HG03139 (cell line): ENCODE measurements at regions not wholly inside any gene's neighbourhood (a gene's known extent, or its start where the extent isn't known, plus 50 kb on each side); places are given as distances from the start of the nearest gene placed in this dataset.
"Not testable (repeated sequence)": the region's sequence is repeated elsewhere in the genome, so short reads cannot be mapped to it uniquely, and the experiment has no call there.

Experiments
- ATAC-seq: cut with Tn5 transposase; IDR thresholded peaks from one replicate; pipeline ENCODE4 v1.9.1; 2021; ENCODE audit not compliant: unreplicated experiment

- ATAC-seq = not testable (repeated sequence)
These were observed 203.4 kb downstream of the DSC3 start for GRCh38 chr18:30839056-30839561.

GRCh38 chr18:30828700-30829099, 213.8 kb downstream of the DSC3 start:
- ATAC-seq = no peak

GRCh38 chr18:30819619-30820018, 222.9 kb downstream of the DSC3 start:
- ATAC-seq = no peak

GRCh38 chr18:30814446-30814845, 228.1 kb downstream of the DSC3 start:
- no peak for ATAC-seq

- no peak for ATAC-seq
These were observed 231.0 kb downstream of the DSC3 start for GRCh38 chr18:30811580-30811979.

- no peak for ATAC-seq
These were observed 232.0 kb downstream of the DSC3 start for GRCh38 chr18:30810580-30810979.

GRCh38 chr18:30806823-30807222, 235.7 kb downstream of the DSC3 start:
- no peak for ATAC-seq

GRCh38 chr18:30800800-30801199, 241.7 kb downstream of the DSC3 start:
- ATAC-seq = no peak

GRCh38 chr18:30792051-30792450, 250.5 kb downstream of the DSC3 start:
- ATAC-seq = no peak

GRCh38 chr18:30788411-30788991, 254.0 kb downstream of the DSC3 start:
- ATAC-seq = not testable (repeated sequence)

- ATAC-seq = no peak
These were observed 255.1 kb downstream of the DSC3 start for GRCh38 chr18:30787410-30787809.

- ATAC-seq = no peak
These were observed 260.9 kb downstream of the DSC3 start for GRCh38 chr18:30781601-30782000.

GRCh38 chr18:30775629-30776028, 266.9 kb downstream of the DSC3 start:
- no peak for ATAC-seq

- not testable (repeated sequence) for ATAC-seq
These were observed 270.4 kb downstream of the DSC3 start for GRCh38 chr18:30772170-30772569.

- ATAC-seq = no peak
These were observed 276.5 kb downstream of the DSC3 start for GRCh38 chr18:30766053-30766452.

- ATAC-seq = no peak
These were observed 277.3 kb downstream of the DSC3 start for GRCh38 chr18:30765247-30765646.

- no peak for ATAC-seq
These were observed 278.6 kb downstream of the DSC3 start for GRCh38 chr18:30763902-30764350.

- ATAC-seq = no peak
These were observed 287.7 kb downstream of the DSC3 start for GRCh38 chr18:30754846-30755245.

- no peak for ATAC-seq
These were observed 294.0 kb downstream of the DSC3 start for GRCh38 chr18:30748541-30748940.

GRCh38 chr18:30746224-30746623, 296.3 kb downstream of the DSC3 start:
- no peak for ATAC-seq

- no peak for ATAC-seq
These were observed 299.5 kb downstream of the DSC3 start for GRCh38 chr18:30743033-30743432.

GRCh38 chr18:30730915-30731314, 311.6 kb downstream of the DSC3 start:
- no peak for ATAC-seq

- ATAC-seq = no peak
These were observed 314.7 kb downstream of the DSC3 start for GRCh38 chr18:30727849-30728248.
